NCI-H1694 (cell line): ENCODE measurements at regions not wholly inside any gene's neighbourhood (a gene's known extent, or its start where the extent isn't known, plus 50 kb on each side); places are given as distances from the start of the nearest gene placed in this dataset.

Source experiments
- DNase-seq: peaks from one replicate; lab custom pipeline; 2025; lab: John Stamatoyannopoulos, UW

GRCh38 chr12:46910830-46911229 is 85.0 kb upstream of the SLC38A4 start:
- DNase-seq: no peak

- DNase-seq: no peak
These were observed 88.5 kb upstream of the SLC38A4 start for GRCh38 chr12:46914336-46914735.

GRCh38 chr12:46915082-46915481 is 89.3 kb upstream of the SLC38A4 start:
- no peak for DNase-seq

GRCh38 chr12:46915836-46916235 is 90.0 kb upstream of the SLC38A4 start:
- DNase-seq: no peak

- DNase-seq: no peak
These were observed 91.1 kb upstream of the SLC38A4 start for GRCh38 chr12:46916796-46917419.

GRCh38 chr12:46917821-46918220 is 92.0 kb upstream of the SLC38A4 start:
- no peak for DNase-seq

GRCh38 chr12:46918631-46919030 is 92.8 kb upstream of the SLC38A4 start:
- no peak for DNase-seq

- DNase-seq: no peak
These were observed 94.0 kb upstream of the SLC38A4 start for GRCh38 chr12:46919666-46920400.

GRCh38 chr12:46920499-46920898 is 94.7 kb upstream of the SLC38A4 start:
- DNase-seq: no peak

- no peak for DNase-seq
These were observed 95.4 kb upstream of the SLC38A4 start for GRCh38 chr12:46921048-46921763.

- no peak for DNase-seq
These were observed 96.0 kb upstream of the SLC38A4 start for GRCh38 chr12:46921764-46922133.

GRCh38 chr12:46926526-46926925 is 100.7 kb upstream of the SLC38A4 start:
- DNase-seq: no peak

- no peak for DNase-seq
These were observed 104.3 kb upstream of the SLC38A4 start for GRCh38 chr12:46930101-46930500.

- DNase-seq: no peak
These were observed 108.2 kb upstream of the SLC38A4 start for GRCh38 chr12:46933947-46934346.

- DNase-seq: no peak
These were observed 108.7 kb upstream of the SLC38A4 start for GRCh38 chr12:46934374-46935111.

GRCh38 chr12:46935271-46935847 is 109.6 kb upstream of the SLC38A4 start:
- DNase-seq: no peak

GRCh38 chr12:46936042-46936441 is 110.2 kb upstream of the SLC38A4 start:
- DNase-seq: no peak

GRCh38 chr12:46938071-46938678 is 112.4 kb upstream of the SLC38A4 start:
- no peak for DNase-seq

GRCh38 chr12:46941981-46942380 is 116.2 kb upstream of the SLC38A4 start:
- DNase-seq: no peak

GRCh38 chr12:46942579-46942978 is 116.8 kb upstream of the SLC38A4 start:
- DNase-seq: no peak

GRCh38 chr12:46944088-46944487 is 118.3 kb upstream of the SLC38A4 start:
- no peak for DNase-seq

GRCh38 chr12:46944771-46945170 is 119.0 kb upstream of the SLC38A4 start:
- DNase-seq: no peak
